ENCODE measurements at regions not wholly inside any gene's neighbourhood (a gene's known extent, or its start where the extent isn't known, plus 50 kb on each side); places are given as distances from the start of the nearest gene placed in this dataset.

GRCh38 chr14:84535976-84536375, 994.0 kb upstream of the FLRT2 start:
- TF ChIP-seq CTCF (IDR thresholded peaks at IDR 0.05) = no peak
- no peak for ATAC-seq
- intact Hi-C loops (cut with DNase I, micrococcal nuclease) = no loop called here

GRCh38 chr14:84541018-84541417, 988.9 kb upstream of the FLRT2 start:
- DNase-seq = no peak
- no peak for ATAC-seq
- intact Hi-C loops (cut with DNase I, micrococcal nuclease) = no loop called here
- Histone ChIP-seq H3K4me1 (ENCODE audit: low read depth) (no peaks in the 10 kb centered on the region), H3K9me3 (peaks cover 3% of the 10 kb centered on the region), H3K4me3 (no peak overlapping the region), H3K36me3 (ENCODE audit: low read depth) (no peaks in the 10 kb centered on the region)
- TF ChIP-seq CTCF (IDR thresholded peaks at IDR 0.05) = no peak

More at GRCh38 chr14:84535976-84536375, 994.0 kb upstream of the FLRT2 start:
- peaks cover 8% of the 10 kb centered on the region for H3K9me3 ChIP-seq
- H3K4me1 ChIP-seq (ENCODE audit: low read depth) = no peaks in the 10 kb centered on the region
- DNase-seq = no peak
- no peaks in the 10 kb centered on the region for H3K36me3 ChIP-seq (ENCODE audit: low read depth)
- H3K4me3 ChIP-seq = no peak overlapping the region

- intact Hi-C loops (cut with DNase I, micrococcal nuclease) = no loop called here
- H3K36me3 ChIP-seq (ENCODE audit: low read depth) = no peaks in the 10 kb centered on the region
- DNase-seq (no peak), ATAC-seq (no peak)
- peaks cover 6% of the 10 kb centered on the region for H3K9me3 ChIP-seq
- no peak for TF ChIP-seq CTCF (IDR thresholded peaks at IDR 0.05)
- H3K4me1 ChIP-seq (ENCODE audit: low read depth) = no peaks in the 10 kb centered on the region
- no peak overlapping the region for H3K4me3 ChIP-seq
Observed at GRCh38 chr14:84543859-84544258, 986.1 kb upstream of the FLRT2 start.

GRCh38 chr14:84544486-84545131, 985.3 kb upstream of the FLRT2 start:
- H3K4me3 ChIP-seq = no peak overlapping the region
- intact Hi-C loops (cut with DNase I, micrococcal nuclease) = no loop called here
- H3K4me1 ChIP-seq (ENCODE audit: low read depth) = no peaks in the 10 kb centered on the region
- peaks cover 6% of the 10 kb centered on the region for H3K9me3 ChIP-seq
- TF ChIP-seq CTCF (IDR thresholded peaks at IDR 0.05) = no peak
- no peaks in the 10 kb centered on the region for H3K36me3 ChIP-seq (ENCODE audit: low read depth)
- no peak for DNase-seq
- ATAC-seq = no peak

GRCh38 chr14:84546236-84546635, 983.7 kb upstream of the FLRT2 start:
- TF ChIP-seq CTCF (IDR thresholded peaks at IDR 0.05) = no peak
- DNase-seq (no peak), ATAC-seq (no peak)
- H3K9me3 ChIP-seq = peaks cover 3% of the 10 kb centered on the region
- H3K4me3 ChIP-seq = no peak overlapping the region
- H3K36me3 ChIP-seq (ENCODE audit: low read depth) = no peaks in the 10 kb centered on the region
- no peaks in the 10 kb centered on the region for H3K4me1 ChIP-seq (ENCODE audit: low read depth)
- intact Hi-C loops (cut with DNase I, micrococcal nuclease) = no loop called here

DNA sequence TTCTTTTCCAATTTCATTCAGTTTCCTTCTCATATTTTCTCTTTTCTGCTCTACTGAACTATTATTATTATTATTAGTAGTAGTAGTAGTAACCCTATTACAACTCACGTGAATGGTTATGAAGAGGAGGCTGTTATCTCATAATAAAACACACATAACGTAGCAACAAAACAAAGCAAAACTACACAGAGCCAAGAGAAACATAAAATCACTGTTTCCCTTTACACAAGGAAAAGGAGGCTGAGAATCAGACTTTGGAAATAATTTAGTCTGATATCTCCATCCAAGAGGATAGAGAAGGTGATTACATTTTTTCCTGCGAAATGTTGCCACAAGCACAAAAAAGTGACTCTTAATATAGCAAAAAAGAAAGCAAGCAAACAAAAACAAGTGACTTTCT, 975.8 kb upstream of the FLRT2 start:
- no peak for TF ChIP-seq CTCF (IDR thresholded peaks at IDR 0.05)
- ATAC-seq (no peak), DNase-seq (no peak)
- intact Hi-C loops (cut with DNase I, micrococcal nuclease) = no loop called here
- peaks cover 16% of the 10 kb centered on the region for H3K9me3 ChIP-seq
- H3K4me3 ChIP-seq = no peak overlapping the region
- H3K4me1 ChIP-seq (ENCODE audit: low read depth) = no peaks in the 10 kb centered on the region
- H3K36me3 ChIP-seq (ENCODE audit: low read depth) = no peaks in the 10 kb centered on the region

Measured in mucosa of descending colon (tissue), 3 donors.